ENCODE measurements at regions not wholly inside any gene's neighbourhood (a gene's known extent, or its start where the extent isn't known, plus 50 kb on each side); places are given as distances from the start of the nearest gene placed in this dataset.

DNA sequence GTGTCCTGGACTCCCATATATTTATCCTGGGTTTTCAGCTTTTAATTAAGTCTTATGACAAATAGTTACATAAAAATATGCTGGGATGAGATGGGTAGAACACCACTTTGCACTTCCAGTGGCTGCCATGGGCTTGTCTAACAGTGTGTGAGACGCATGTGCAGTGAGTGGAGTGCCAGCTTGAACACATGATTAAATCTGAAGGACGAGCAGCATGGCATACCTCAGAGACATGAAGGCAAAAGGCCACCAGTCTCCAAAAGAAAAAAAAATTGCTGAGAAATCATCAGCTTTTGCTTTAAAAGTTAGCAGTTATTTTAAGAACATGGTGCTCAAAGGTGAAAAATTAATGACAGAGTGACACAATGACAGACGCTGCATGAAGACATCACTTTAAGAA, 139.0 kb upstream of the ADCY1 start:
- DNase-seq = no peak
- H2BK120ac ChIP-seq (ENCODE audit: low read depth, low read length, poor library complexity, severe bottlenecking) = no peak overlapping the region

More for the DNA sequence above, 139.0 kb upstream of the ADCY1 start:
- H4K5ac ChIP-seq (ENCODE audit: insufficient read length, low read depth, low read length) = no peak overlapping the region
- no peak for TF ChIP-seq CTCF (conservative IDR thresholded peaks at IDR 0.05)
- no peak overlapping the region for H4K8ac ChIP-seq (replicated peaks; ENCODE audit: insufficient read length, low read depth, low read length)
- no peak overlapping the region for H3K4me2 ChIP-seq (ENCODE audit: insufficient read depth, insufficient read length, low read length)
- H2AFZ ChIP-seq (ENCODE audit: low read length) = no peak overlapping the region
- Mint-ChIP-seq H3K4me1 (peaks cover 7 to 8% of the 10 kb centered on the region in 2 experiments; a peak in 1 of 4 replicates), H3K4me3 (no peak overlapping the region), H3K36me3 (ENCODE audit: insufficient read depth in 1 of 3, low read depth in 3 of 3) (no peaks in the 10 kb centered on the region), H3K27ac (no peak overlapping the region), H3K27me3 (ENCODE audit: low read depth) (no peaks in the 10 kb centered on the region), H3K9me3 (peaks cover 0 to 1% of the 10 kb centered on the region in 2 experiments; a peak in 2 of 5 replicates)
- H3K79me1 ChIP-seq (ENCODE audit: insufficient read depth, low read depth, low read length, poor library complexity, severe bottlenecking) = no peaks in the 10 kb centered on the region
- no peak overlapping the region for H3K23ac ChIP-seq (ENCODE audit: insufficient read length, low read depth, low read length)
- H3K9me3 ChIP-seq (ENCODE audit: control insufficient read depth, low read depth, low read length) = no peaks in the 10 kb centered on the region
- no peaks in the 10 kb centered on the region for H4K20me1 ChIP-seq (ENCODE audit: control insufficient read depth, insufficient read depth, insufficient read length)
- H2BK15ac ChIP-seq (ENCODE audit: low read depth, low read length) = no peak overlapping the region
- H2BK20ac ChIP-seq (ENCODE audit: low read depth, low read length, poor library complexity, severe bottlenecking) = no peak overlapping the region
- H2BK12ac ChIP-seq (ENCODE audit: insufficient read length, low read depth, low read length) = no peak overlapping the region
- no peak overlapping the region for H3K4ac ChIP-seq (ENCODE audit: low read depth, low read length)
- H3K27me3 ChIP-seq (ENCODE audit: insufficient read depth, low read length) = no peaks in the 10 kb centered on the region
- no peaks in the 10 kb centered on the region for H3K23me2 ChIP-seq (ENCODE audit: insufficient read length, low read depth, low read length, poor library complexity, severe bottlenecking)
- no peaks in the 10 kb centered on the region; the same call in 1 of the 2 replicates for H3K4me1 ChIP-seq (ENCODE audit: insufficient read depth, low read length)
- no peak overlapping the region for H4K91ac ChIP-seq (ENCODE audit: insufficient read length, low read depth, low read length)
- no peak overlapping the region for H3K27ac ChIP-seq (ENCODE audit: insufficient read length, low read depth, low read length)
- no peaks in the 10 kb centered on the region for H3K79me2 ChIP-seq (ENCODE audit: insufficient read depth, low read length)
- H2AK5ac ChIP-seq (ENCODE audit: insufficient read length, low read length) = no peak overlapping the region
- no peak overlapping the region for H3K14ac ChIP-seq (ENCODE audit: insufficient read depth, low read length)
- H3K18ac ChIP-seq (ENCODE audit: insufficient read length, low read depth, low read length) = no peak overlapping the region
- no peak overlapping the region for H3T11ph ChIP-seq (ENCODE audit: low read length)
- no peak overlapping the region for H3K9ac ChIP-seq (ENCODE audit: extremely low read depth, insufficient read length, low read length)
- no CpG with 5 or more reads among the region's 3 CpGs for WGBS (ENCODE audit: extremely low coverage, insufficient read length, low lambda C conversion rate)
- H2BK5ac ChIP-seq (ENCODE audit: insufficient read length, low read length) = no peak overlapping the region
- no peak overlapping the region for H3K56ac ChIP-seq (ENCODE audit: insufficient read length, low read depth, low read length)
